ENCODE measurements at regions not wholly inside any gene's neighbourhood (a gene's known extent, or its start where the extent isn't known, plus 50 kb on each side); places are given as distances from the start of the nearest gene placed in this dataset.

DNA sequence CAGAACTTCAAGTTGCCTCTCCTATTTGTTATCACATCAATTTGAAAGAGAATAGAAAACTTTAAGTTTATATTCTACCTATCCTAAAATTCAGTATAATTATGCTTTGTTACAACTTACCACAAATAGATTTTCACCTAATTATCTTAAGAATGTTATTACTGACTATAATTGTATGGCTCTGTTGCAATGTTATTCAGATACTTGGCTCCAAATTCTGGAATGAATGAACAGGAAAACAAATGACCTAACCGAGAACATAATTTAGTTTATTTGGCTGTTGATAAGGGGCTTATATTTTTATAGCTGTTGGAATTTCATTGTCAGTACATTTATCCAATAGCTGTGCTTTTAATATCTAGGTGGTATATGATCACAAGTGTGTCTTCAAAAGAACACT, 173.2 kb upstream of the GULP1 start:
- TF ChIP-seq EZH2phosphoT487 (IDR thresholded peaks at IDR 0.05; ENCODE audit: insufficient read depth, low read depth) (no peak), EZH2 (IDR thresholded peaks at IDR 0.05; ENCODE audit: insufficient read depth, poor library complexity, severe bottlenecking) (no peak)

Data from GM23248 (cell line).